Ascending aorta (tissue), 2 donors: ENCODE measurements at regions not wholly inside any gene's neighbourhood (a gene's known extent, or its start where the extent isn't known, plus 50 kb on each side); places are given as distances from the start of the nearest gene placed in this dataset.

Experiments
- DNase-seq, 2 donors: peaks; one replicate each; pipeline ENCODE4 v3.0.0-alpha.2; 2019; ENCODE audit warnings: low spot score in 2 of 2
- H3K27ac ChIP-seq, 2 donors: fragments of 200-600 bp; sonication (generic); one replicate each; pipeline ENCODE4 v1.5.1; 2016 to 2017; ENCODE audit warnings: mild to moderate bottlenecking in 1 of 2
- H3K27me3 ChIP-seq: fragments of 200-600 bp; sonication (generic); one replicate; pipeline ENCODE4 v1.5.1; 2017
- H3K36me3 ChIP-seq, 2 donors: fragments of 200-600 bp; sonication (generic); one replicate each; pipeline ENCODE4 v1.5.1; 2016
- H3K4me1 ChIP-seq, 2 donors: fragments of 200-600 bp; sonication (generic); one replicate each; pipeline ENCODE4 v1.5.1; 2016 to 2017; ENCODE audit warnings: mild to moderate bottlenecking in 1 of 2
- H3K4me3 ChIP-seq, 2 donors: fragments of 200-600 bp; sonication (generic); one replicate each; pipeline ENCODE4 v1.5.1; 2016 to 2017; ENCODE audit warnings: mild to moderate bottlenecking in 1 of 2
- H3K9me3 ChIP-seq, 2 donors: fragments of 200-600 bp; sonication (generic); one replicate each; pipeline ENCODE4 v1.5.1; 2016
- intact Hi-C: fragments of 100-400 bp; cut with DNase I; formaldehyde crosslinking; loops from one replicate; pipeline ENCODE4 v1.15.1; 2023
- TF ChIP-seq, protein P1 (sequence below), 3 experiments: fragments of 200-600 bp in 2 of 3; fragments of 450-650 bp in 1 of 3; sonication (generic) in 2 of 3; IDR thresholded peaks; one replicate each; pipeline ENCODE4 v1.5.1; 2016 to 2019; ENCODE audit warnings: antibody characterized with exemption in 3 of 3, mild to moderate bottlenecking in 1 of 3, moderate library complexity in 1 of 3

DNA sequence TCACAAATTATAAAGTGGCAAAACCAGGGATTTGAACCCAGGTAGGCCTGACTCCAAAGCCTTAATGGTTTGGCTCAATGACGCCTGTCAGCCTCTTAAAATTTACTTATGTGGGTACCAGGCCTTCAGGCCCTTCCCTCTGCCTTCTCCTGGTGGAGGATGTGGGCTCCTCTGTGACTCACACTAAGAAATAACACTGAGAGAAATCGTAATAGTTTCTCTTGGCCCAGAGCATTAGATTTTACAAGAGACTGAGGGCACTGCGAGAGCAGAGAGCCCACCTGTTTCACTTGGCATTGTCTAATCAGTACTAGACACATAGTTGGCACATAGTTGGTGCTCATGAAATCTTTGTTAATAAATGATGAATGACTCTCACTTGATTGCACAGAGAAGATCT lies 505.2 kb downstream of the SHQ1 start:
- no peak for DNase-seq
- Histone ChIP-seq H3K4me1 (peaks cover 25 to 41% of the 10 kb centered on the region in 2 donors), H3K36me3 (no peaks in the 10 kb centered on the region), H3K27ac (no peak overlapping the region), H3K4me3 (no peak overlapping the region), H3K27me3 (no peaks in the 10 kb centered on the region), H3K9me3 (no peaks in the 10 kb centered on the region)
- TF ChIP-seq, protein P1, sequence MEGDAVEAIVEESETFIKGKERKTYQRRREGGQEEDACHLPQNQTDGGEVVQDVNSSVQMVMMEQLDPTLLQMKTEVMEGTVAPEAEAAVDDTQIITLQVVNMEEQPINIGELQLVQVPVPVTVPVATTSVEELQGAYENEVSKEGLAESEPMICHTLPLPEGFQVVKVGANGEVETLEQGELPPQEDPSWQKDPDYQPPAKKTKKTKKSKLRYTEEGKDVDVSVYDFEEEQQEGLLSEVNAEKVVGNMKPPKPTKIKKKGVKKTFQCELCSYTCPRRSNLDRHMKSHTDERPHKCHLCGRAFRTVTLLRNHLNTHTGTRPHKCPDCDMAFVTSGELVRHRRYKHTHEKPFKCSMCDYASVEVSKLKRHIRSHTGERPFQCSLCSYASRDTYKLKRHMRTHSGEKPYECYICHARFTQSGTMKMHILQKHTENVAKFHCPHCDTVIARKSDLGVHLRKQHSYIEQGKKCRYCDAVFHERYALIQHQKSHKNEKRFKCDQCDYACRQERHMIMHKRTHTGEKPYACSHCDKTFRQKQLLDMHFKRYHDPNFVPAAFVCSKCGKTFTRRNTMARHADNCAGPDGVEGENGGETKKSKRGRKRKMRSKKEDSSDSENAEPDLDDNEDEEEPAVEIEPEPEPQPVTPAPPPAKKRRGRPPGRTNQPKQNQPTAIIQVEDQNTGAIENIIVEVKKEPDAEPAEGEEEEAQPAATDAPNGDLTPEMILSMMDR (IDR thresholded peaks at IDR 0.05), result peak in 1 of 3 experiments; percentile 13
- intact Hi-C loops, result no loop called here

DNA sequence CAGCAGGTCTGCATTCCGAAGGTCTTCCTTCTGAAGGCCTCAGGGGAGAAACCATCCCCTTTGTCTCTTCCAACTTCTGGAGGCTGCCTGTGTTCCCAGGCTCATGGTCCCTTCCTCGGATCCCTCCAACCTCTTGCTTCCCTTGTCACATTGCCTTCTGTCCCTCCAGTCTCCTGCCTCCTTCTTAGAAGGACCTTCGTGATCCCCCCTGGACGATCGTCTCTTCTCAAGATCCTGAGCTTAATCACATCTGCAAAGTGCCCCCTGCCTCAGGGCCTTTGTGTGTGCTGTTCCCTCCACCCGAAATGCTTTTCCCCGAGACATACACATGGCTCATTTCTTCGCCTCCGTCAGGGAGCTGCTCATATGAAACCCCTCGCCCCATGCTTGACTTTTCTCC lies 505.8 kb downstream of the SHQ1 start:
- TF ChIP-seq, protein P1 (IDR thresholded peaks at IDR 0.05), result no peak
- Histone ChIP-seq H3K27me3 (no peaks in the 10 kb centered on the region), H3K4me3 (no peak overlapping the region), H3K36me3 (no peaks in the 10 kb centered on the region), H3K27ac (peak overlapping the region in 1 of 2 donors; percentile 23), H3K9me3 (no peaks in the 10 kb centered on the region), H3K4me1 (peaks cover 21 to 37% of the 10 kb centered on the region in 2 donors)
- DNase-seq, result no peak
- intact Hi-C loops, result no loop called here

DNA sequence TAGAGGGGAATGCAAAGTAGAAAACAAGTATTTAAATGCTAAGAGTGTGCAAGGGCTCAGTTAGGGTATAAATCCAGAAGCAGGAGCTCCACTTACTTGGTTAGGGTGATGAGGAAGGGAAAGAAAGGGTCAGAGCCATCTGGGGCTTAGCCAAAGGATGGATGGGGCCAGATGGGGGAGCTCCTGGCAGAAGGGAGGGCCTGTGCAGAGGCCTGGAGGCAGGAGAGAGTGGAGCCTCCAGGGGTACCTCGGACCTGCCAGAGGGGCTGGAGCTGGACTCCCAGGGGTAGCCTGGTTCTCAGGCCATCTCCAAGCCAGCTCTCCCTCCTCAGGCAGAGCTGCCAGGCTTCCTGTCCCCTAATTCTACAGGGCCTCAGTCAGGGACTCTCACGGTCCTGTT lies 506.3 kb downstream of the SHQ1 start:
- TF ChIP-seq, protein P1 (IDR thresholded peaks at IDR 0.05), result no peak
- intact Hi-C loops, result no loop called here
- Histone ChIP-seq H3K36me3 (no peaks in the 10 kb centered on the region), H3K9me3 (no peaks in the 10 kb centered on the region), H3K27me3 (no peaks in the 10 kb centered on the region), H3K4me3 (no peak overlapping the region), H3K27ac (peak overlapping the region in 1 of 2 donors; percentile 23), H3K4me1 (peaks cover 15 to 34% of the 10 kb centered on the region in 2 donors)
- DNase-seq, result no peak

DNA sequence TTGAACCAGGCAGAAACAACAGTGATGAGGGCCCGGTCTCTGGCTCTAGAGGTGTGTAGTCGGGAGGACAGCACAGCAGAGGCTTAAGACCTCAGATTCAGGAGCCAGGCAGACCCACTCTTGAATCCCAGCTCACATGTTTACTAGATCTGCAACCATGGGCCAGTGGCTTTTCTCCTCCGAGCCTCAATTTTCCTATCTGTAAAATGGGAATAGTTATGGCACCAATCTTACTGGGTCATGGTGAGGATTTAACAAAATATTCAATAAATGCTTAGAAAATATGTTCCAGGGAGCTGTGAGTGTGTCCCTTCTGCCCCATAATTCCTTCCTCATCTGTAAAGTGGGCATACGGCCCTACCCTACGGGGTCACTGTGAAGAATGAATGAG lies 506.9 kb downstream of the SHQ1 start:
- Histone ChIP-seq H3K36me3 (no peaks in the 10 kb centered on the region), H3K4me1 (peaks cover 14 to 36% of the 10 kb centered on the region in 2 donors), H3K9me3 (no peaks in the 10 kb centered on the region), H3K27me3 (no peaks in the 10 kb centered on the region), H3K27ac (no peak overlapping the region), H3K4me3 (no peak overlapping the region)
- no peak for DNase-seq
- intact Hi-C loops, result no loop called here
- TF ChIP-seq, protein P1 (IDR thresholded peaks at IDR 0.05), result no peak

DNA sequence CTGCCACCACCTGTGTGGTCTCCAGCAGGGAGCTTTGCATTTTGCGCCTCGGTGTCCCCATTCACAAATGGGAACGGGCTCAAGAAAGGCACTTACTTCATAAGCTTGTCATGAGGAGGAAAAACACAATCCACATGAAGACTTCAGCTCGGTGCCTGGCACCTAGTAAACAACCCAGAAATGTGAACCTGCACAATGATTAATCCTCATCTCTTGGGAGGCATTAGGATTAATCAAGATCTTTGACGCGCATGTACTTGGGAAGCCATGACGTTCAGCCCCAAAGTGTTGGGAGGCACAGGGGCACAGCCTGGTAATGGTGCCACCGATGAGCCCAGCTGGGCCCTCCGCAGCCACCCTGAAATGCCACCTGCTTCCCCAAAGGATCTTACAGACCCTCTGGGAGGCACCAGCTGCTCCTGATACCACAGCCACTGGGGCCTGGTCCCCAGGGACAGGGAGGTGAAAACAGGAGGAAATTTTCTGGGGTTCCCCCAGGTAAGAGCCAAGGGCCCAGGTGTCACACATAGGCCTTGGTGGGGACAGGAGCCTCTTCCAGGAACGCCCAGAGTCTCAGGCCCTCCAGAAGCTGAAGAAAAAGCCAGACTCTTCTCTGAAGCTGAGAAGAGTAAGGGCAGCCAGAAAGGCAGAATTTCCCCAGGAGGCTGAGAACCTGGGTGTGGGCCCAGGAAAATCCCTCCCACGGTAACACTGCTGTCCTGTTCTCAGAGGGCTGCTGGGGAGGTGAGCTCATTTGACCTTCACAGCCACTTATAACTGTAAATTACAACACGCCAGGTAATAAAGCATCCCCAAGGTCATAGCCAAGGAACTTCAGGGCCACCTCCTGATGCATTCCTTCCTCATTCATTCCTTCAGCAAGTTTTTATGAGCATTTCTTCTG lies 507.5 kb downstream of the SHQ1 start:
- no peaks in the 10 kb centered on the region for H3K9me3 ChIP-seq
- TF ChIP-seq, protein P1 (IDR thresholded peaks at IDR 0.05), result no peak
- H3K4me1 ChIP-seq, result peaks cover 14 to 36% of the 10 kb centered on the region in 2 donors
- H3K27me3 ChIP-seq, result no peaks in the 10 kb centered on the region
- intact Hi-C loops, result no loop called here
- DNase-seq, result no peak
- H3K36me3 ChIP-seq, result no peaks in the 10 kb centered on the region
- no peak overlapping the region for H3K27ac ChIP-seq
- H3K4me3 ChIP-seq, result no peak overlapping the region
